Gastroesophageal sphincter (tissue), 3 donors: ENCODE measurements at regions not wholly inside any gene's neighbourhood (a gene's known extent, or its start where the extent isn't known, plus 50 kb on each side); places are given as distances from the start of the nearest gene placed in this dataset.

ENCODE experiments used
- POLR2A ChIP-seq, 2 donors: fragments of 450-650 bp; IDR thresholded peaks; one replicate each; pipeline ENCODE4 v1.6.1; 2017; ENCODE audit warnings: antibody characterized with exemption in 2 of 2, mild to moderate bottlenecking in 2 of 2, moderate library complexity in 1 of 2
- POLR2AphosphoS5 ChIP-seq: sonication (generic); formaldehyde crosslinking; IDR thresholded peaks from one replicate; pipeline ENCODE4 v1.6.1; 2017; ENCODE audit warnings: antibody characterized with exemption
- TF ChIP-seq, protein P1 (sequence below), 4 experiments: fragments of 200-600 bp in 2 of 4; fragments of 450-650 bp in 2 of 4; sonication (generic) in 1 of 4; IDR thresholded peaks; one replicate each; pipeline ENCODE4 v1.5.1; 2017 to 2019; ENCODE audit warnings: antibody characterized with exemption in 4 of 4, mild to moderate bottlenecking in 2 of 4, moderate library complexity in 2 of 4

DNA sequence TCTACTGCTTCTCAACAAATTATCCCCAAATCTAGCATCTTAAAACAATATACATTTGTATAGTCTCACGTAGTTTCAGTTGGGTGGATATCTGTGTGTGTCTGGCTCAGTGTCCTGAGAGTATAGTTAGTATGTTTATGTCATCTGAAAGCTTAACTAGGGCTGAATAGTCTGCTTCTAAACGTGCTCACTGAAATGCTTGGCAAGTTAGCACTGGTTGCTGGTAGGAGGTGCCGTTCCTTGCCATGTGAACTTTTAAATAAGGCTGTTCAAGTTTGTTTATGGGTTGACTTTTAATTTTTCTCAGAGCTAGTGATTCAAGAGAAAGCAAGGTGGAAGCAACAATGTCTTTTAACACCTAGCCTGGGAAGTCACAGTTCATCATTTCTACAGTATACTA lies 1673.6 kb downstream of the PCDH7 start:
- TF ChIP-seq, protein P1, sequence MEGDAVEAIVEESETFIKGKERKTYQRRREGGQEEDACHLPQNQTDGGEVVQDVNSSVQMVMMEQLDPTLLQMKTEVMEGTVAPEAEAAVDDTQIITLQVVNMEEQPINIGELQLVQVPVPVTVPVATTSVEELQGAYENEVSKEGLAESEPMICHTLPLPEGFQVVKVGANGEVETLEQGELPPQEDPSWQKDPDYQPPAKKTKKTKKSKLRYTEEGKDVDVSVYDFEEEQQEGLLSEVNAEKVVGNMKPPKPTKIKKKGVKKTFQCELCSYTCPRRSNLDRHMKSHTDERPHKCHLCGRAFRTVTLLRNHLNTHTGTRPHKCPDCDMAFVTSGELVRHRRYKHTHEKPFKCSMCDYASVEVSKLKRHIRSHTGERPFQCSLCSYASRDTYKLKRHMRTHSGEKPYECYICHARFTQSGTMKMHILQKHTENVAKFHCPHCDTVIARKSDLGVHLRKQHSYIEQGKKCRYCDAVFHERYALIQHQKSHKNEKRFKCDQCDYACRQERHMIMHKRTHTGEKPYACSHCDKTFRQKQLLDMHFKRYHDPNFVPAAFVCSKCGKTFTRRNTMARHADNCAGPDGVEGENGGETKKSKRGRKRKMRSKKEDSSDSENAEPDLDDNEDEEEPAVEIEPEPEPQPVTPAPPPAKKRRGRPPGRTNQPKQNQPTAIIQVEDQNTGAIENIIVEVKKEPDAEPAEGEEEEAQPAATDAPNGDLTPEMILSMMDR (IDR thresholded peaks at IDR 0.05), result no peak
- TF ChIP-seq POLR2AphosphoS5 (no peak), POLR2A (IDR thresholded peaks at IDR 0.05) (no peak)
